CD4-positive, alpha-beta T cell treated with Interleukin-12 subunit alpha and Interleukin-12 subunit beta, for 1 hour (primary cell): ENCODE measurements at regions not wholly inside any gene's neighbourhood (a gene's known extent, or its start where the extent isn't known, plus 50 kb on each side); places are given as distances from the start of the nearest gene placed in this dataset.

ENCODE experiments used
- DNase-seq: peaks from one replicate; pipeline ENCODE4 v3.0.0-alpha.2; 2020

DNA sequence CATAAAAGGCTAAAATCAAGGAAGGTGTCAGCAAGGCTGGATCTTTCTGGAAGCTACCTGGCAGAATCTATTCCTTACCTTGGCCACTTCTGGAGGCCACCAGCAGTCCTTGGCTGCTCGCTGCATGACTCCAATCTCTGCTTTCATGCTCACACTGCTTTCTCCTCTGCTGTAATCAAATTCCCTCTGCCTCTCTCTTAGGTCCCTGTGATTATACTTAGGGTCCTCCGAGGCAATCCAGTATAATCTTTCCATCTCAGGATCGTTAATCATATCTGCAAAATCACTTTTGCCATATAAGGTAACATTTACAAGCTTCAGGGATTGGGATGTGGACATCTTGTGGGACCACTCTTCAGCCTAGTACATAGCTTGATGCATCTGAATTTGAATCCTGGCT, 110.7 kb upstream of the IVNS1ABP start:
- DNase-seq, result no peak

DNA sequence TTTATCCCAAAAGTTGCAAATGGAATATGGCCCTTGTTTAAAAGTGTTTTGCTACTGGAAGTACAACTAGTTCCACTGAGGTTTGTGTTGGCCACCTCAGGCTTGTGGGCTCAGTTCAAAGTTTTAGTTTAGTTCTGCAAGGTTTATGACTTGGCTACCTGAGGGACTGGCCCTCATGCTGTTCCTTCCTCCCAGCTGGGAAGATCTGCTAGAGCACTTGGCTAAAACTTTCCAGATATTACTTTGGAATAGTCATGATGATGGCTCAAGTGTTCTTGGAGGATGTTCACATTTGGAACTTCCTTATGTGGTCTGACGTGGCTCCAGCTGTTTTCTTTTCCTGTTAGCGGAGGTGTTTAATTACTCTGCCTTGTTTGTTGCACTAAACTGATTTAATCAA, 110.2 kb upstream of the IVNS1ABP start:
- DNase-seq, result no peak

DNA sequence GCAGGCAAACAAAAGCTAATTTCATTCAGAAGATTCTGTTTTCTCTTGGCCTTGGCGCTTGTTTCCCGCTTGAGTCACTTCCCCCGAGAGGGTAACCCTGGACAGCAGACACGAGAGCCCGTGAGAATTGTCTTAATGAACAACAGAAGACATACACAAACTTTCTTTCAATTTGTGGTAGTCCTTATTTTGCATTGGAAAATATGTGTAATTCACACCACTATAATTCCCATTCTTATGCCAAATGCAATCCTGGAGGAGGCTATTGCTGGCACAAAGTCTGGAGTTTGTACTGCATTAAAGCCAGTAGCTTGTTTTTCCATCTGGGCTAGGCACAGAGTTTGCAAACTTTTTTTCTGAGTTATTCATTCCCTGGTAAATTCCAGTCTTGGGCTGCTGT, 109.8 kb upstream of the IVNS1ABP start:
- DNase-seq, result no peak

DNA sequence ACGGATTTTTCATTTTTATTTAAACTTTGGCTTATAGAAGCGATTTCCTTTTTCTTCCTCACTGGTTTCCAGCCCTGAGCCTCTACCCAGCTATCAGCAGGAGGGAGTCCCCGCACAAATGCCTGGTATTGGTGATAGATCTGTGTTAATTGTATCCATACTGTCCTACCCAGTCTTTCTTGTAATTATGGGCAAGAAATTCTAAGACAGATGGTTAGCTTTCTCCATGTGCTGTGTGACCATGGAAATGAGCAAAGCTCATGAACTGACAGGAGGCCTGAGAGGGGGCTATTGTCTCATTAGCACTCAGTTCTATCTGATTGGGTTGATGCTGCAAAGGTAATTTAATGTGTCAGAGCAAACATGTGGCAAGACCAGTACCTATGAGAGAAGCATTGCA, 108.1 kb upstream of the IVNS1ABP start:
- no peak for DNase-seq

DNA sequence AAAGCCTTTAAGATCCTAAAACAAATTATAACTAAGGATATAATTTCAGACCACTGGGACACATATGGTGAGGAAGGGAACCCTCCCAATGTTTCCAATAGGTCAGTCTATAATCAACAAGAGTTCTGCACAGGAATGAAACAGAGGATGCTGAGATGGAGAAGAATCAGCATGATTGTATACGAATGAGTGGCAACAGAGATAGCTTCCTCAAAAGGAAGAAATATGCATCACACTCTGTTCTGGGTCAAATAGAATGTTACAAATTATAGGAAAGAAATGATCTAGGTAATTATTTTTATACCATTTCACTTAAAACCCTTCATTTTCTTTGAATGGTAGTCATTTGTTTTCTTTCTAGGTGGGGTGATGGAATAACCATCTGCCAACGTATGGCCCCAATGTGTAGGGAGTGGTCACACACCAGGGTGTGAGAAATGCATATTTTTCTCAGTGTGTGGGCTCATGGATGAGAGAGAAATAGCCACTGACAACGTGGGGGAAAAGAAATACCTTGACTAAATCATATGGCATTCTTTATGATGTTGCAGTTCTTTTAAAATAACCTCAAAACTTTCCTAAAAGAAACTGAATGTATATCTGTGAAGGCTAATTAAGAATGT, 104.6 kb upstream of the IVNS1ABP start:
- no peak for DNase-seq

DNA sequence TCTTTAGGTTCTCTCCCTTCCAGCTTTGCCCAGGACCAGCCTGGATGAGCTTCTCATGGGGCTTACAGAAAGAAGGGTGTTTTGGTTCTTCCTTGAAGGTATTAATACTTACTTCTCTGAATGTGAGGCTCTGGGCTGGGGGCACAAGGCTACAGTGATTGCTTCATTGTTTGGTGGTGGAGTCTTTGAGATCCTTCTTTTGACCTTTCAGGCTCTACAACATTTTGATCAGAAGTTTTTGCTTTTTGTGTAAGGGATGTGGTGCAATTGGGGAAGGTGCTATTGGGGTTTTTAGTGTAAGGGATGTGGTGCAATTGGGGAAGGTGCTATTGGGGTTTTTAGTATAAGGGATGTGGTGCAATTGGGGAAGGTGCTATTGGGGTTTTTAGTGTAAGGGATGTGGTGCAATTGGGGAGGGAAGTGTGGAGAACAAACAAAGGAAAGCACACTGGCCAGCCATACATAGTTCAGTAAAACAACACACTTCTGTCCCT, 103.6 kb upstream of the IVNS1ABP start:
- DNase-seq, result peak; percentile 60

DNA sequence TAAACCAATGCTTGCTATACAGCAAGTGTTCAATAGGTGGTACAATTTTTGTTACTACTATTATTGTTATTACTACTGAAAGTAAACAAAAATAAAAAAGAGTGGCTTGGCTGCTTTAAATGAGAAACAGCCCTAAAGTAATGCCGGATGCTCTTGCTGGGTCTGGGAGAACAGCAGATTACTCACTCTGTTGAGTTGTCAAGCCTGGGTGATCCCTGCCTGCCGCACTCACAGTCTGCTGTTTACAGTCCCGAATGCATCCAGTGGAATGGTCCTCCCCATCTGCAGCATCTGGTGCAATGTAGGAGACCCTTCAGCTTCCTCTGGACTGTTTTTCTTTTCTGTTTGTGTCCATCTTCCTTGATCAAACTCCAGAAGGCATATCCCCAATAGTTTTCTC, 102.7 kb upstream of the IVNS1ABP start:
- no peak for DNase-seq

DNA sequence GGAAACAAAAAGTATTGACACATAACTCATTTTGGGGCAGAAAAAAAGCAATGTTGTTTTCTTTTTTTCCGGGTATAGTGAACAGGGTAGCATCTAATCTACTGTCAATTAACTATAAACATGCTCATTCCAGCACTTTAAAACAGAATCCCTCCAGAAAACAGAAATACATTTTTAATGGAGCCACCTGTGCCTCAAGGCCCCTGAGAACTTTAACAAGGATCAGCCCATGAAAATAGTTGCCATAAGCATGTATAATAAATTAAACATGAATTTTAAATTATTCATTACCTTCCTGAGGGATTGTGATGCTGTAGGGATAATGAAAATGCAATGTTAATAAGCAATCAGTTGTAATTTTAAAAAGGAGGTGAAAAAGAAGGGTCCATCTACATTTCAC, 101.4 kb upstream of the IVNS1ABP start:
- no peak for DNase-seq

DNA sequence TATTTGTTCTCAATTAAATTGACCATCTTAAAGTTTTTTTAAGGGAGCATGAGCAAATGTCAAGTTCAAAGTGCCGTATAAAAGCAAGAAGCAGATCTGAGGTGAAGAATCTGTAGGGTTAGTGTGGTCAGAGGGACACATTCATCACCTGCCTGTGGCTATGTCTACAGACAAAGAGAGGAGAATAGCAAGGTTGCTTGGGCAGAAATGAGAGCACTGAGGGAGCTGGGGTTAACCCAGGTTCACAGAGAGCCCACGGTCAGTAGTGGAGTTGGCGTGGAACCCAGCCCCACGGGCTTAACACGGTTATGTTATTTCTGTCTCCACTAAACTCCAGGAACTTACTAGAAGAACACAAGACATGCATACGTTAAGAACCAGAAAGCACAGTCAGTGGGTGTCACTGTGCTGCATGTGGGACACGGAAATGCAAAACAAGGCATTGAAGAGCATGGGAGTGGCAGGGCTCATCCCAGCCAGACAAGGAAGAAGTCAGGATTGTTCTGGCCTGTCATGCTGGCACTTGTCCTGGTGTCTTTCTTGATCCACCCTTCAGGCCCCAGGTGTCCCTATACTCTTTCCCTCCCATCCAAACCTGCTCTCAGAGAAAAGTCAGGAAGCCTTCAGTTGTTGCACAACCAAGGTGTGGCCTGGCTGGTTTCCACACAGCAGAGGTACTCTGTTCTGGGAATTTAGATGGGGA, 95.5 kb upstream of the IVNS1ABP start:
- DNase-seq, result no peak

DNA sequence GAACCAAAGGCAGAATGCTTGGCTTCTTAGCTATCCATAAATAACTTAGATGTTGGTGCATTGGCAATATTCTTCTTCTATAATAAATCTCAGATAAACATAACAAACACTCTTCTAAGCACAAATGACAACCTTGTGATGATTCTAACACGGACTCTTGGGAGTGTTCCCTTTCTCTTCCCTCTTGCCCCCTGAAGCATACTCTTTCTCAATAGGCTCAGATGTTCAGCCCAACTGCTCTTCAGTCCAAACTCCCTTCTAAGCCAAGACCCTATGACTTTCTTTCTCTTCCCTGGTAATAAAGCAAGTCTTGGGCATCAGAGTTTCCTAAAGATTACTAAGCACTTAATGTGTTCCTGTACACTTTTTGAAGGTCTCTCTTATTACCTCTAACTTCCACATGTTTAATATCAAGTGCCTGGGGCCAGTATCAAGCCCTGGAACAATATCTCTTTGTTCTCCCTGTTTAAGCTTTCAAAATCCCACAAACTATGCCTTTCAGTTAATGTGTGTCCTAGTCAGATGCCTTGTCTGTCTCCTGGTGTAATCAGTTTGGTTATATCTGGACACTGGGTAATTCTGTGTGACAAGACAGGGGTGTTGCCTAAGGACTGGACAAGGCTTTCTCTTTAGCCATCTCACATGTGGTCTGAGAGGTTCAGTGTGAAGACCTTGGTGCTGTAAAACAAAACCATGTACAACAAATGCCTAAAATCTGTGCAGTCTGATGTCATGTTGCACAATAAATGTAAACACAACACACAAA, 92.9 kb upstream of the IVNS1ABP start:
- DNase-seq, result no peak

DNA sequence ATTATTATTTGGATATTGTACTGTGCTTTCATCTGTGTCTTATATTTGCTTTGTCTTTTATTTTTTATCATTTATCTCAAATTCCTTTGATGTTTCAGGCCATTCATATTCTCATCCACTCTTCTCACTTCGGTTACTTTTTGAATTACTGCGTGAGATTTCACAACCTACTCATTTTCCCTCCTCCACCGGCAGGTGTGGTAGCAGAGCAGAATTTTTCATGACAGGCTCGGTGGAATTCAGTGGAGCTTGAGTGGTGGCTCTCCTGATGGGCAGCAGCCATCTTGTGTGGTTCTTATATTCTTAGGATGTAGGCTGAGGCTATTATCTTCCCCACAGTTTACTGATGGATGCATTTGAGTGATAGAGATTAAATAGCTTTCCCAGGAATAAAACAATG, 92.3 kb upstream of the IVNS1ABP start:
- no peak for DNase-seq

DNA sequence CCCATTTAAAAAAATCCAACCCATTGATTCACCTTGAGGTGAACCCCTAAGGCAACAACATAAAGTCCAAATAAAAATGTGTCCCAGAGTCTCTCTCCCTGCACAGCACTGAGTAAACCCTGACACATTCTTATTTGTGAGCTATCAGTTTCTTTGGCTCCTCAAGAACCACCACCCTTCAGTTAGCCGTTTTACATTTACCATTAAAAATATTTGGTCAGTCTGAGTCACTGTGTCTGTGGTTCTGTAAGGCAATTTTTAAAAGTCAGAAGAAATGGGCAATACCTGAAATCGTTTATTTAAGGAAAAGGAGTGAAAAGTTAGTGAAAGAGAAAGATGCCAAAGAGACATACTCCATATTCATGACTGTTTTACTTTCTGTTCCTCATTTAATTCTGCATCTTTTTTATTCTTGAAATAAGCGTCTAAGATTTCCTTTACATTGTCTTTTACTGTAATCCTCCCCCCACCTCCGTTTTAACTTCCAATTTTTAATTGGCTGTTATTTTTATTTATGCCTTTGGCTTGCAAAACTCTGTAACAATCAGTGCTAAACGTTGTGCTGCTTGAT, 91.7 kb upstream of the IVNS1ABP start:
- no peak for DNase-seq

DNA sequence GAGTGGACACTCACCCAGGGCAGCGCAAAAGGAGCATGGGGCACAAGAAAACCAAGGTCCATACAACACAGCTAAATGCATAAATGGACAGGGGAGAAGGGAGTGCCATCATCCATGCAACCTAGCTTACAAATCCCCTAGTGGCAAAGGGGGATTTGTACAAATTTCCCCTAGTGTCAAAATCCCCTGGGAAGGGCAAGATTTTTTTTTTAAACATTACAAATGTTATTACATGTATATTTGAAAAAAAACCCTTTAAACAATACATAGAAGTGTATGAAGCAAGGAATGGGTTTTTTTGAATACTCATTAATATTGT, 89.6 kb upstream of the IVNS1ABP start:
- no peak for DNase-seq

DNA sequence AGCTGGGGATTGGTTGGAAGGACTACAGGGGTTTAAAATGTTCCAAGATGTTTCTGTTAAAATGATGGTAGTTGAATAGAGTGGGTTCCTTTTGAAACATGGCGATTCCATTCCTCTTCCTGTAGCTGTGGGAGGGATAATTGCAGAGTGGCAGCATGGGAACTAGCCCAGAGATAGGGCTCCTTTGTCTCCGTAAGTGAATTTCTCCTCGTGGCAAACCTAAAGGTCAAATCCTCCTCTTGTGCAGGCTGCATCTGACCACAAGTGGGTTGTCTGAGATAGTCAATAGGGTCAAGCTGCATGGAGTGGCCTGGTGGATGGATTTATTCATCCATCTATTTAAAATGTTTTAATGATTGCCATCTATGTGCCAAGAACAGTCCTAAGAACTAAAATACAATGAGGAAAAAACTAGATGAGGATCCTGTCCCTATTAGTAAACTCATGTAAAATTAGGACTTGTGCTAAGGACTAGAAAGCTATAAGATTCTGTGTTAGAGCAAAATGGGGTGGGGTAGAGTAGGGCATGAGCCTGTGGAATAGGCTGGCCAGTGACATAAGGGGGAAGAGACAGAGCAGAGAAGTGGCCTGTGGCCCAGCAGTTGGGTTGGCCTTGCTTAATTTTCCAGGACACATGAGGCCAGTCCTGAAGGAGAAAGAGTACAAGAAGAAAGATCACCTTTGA, 89.1 kb upstream of the IVNS1ABP start:
- no peak for DNase-seq

DNA sequence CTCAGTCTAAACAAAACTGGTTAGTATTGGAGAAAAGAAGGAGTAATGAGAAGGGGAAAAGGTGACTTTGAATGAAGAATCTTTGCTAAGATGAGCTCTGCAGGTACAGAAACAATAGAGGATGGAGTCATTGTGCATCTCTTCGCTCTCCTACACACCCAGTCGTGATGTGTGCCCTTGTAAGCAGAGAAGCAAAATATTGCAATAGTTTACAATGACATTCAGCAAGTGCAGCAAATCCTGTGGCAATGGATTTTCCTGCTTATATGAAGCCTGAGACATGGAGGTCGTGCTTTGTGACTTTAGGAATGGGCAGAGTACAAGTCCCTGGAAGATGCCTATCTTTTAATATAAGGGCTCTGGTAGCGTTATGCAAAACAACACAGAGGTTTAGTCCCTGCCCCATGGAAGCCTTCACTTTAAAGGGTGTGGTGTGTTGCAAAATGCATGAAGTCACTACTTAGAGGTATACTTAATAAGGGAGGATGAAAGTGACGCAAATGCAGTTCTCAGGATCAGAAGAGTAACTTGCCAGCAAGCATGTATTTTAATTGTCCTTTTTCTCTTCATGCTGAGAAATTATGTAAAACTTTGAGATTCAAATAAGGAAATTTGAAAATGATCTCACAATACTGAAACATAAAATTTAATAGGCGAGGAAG, 88.0 kb upstream of the IVNS1ABP start:
- no peak for DNase-seq

DNA sequence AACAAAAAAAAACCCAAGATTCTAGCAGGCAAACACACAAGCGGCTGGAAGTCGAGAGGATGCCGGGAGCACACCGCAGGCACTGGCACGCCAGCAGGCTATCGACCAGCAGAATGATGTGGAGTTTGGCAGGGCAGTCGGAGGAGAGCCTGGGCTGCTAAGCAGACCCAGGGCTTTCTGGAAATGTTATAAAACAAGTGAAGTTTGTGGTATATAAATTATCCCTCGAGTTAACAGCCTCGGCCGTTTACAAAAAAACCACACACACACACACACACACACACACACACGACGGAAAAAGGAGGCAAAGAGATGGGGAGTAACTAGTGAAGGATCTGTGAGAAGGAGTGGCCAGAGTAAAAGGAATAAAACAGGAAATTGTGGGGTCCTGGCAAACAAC, 87.2 kb upstream of the IVNS1ABP start:
- no peak for DNase-seq

DNA sequence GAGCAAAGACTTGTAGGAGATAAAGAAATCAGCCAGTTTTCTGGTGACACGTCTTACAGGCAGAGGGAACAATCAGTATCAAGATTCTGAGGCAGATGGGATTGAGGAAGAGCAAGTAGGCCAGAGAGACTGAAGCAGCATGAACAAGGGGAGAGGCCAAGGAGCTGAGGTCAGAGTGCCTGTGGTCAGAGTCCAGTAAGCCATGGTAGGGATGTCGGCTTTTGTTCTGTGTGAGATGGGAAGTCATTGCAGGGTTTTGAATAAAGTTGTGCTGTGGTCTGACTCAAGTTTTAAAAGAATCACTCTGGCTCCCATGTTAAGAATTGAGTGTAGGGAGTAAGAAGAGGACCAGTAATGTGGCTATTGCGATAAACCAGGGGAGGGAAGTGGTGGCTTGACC, 85.9 kb upstream of the IVNS1ABP start:
- DNase-seq, result no peak

DNA sequence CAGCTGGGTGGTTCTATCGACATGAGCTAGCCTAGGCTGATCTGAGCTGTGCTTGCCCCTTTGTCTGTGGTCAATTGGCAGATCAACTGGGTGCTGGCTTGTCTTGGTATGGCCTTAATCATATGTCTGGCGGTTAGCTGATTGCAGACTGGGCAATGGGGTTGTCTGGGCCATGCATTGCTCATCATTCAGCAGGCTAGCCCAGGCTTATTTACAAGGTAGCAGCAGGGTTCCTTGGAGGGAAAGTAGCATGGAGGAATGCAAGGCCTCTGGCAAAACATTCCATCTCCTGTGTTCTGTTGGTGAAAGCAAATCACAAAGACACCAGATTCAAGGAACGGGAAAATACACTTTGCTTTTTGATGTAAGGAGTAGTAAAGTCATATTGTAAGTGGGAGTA, 84.0 kb upstream of the IVNS1ABP start:
- DNase-seq, result no peak

DNA sequence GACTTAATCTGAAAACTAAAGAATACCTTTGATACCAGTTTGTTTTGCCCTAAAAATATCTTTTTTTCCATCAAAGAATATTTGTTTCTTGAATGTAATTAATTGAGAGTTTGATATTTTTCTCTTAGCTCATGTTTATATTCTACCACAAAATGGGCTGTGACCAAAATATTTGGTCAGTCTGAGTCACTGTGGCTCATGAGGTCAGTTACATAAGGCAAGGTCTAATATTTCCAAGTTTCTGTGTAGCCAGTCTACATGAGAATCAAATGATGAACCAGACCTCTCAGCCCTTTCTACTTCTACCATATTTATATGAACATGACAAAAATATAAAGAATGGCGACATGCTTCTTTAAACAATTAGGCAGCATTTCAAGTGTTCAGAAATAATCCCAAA, 83.0 kb upstream of the IVNS1ABP start:
- DNase-seq, result no peak

DNA sequence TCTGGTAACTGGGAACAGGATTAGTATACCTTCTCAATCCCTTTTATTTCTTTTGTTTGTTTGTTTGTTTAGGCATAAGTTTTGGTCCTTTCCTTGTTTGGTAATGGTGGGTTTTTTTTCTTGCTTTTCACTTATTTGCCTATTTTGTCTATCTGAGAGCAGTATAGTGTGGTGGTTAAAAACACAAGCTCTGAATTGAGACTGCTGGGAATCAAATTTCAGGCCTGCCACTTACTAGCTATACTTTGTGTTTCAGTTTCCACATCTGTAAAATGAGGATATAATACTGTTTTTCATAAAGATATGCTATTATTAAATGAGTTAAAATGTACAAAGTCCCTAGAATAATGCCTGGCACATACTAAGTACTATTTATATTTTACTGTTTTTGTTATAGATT, 81.6 kb upstream of the IVNS1ABP start:
- no peak for DNase-seq

DNA sequence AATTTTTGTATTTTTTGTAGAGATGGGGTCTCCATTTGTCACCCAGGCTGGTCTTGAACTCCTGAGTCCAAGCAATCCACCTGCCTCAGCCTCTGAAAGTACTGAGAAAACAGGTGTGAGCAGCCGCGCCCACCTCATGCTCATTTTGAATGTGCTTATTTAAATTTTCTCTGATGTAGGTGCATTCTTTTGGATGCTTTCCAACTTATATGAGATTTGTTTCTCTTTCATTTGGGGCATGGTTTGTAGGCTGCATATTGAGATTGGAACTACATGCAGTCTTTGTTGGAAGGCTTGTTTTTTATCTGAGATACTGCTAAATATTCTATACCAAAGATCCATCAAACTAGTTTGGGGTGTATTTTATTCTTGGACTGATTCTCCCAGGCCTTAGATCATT, 81.0 kb upstream of the IVNS1ABP start:
- no peak for DNase-seq

DNA sequence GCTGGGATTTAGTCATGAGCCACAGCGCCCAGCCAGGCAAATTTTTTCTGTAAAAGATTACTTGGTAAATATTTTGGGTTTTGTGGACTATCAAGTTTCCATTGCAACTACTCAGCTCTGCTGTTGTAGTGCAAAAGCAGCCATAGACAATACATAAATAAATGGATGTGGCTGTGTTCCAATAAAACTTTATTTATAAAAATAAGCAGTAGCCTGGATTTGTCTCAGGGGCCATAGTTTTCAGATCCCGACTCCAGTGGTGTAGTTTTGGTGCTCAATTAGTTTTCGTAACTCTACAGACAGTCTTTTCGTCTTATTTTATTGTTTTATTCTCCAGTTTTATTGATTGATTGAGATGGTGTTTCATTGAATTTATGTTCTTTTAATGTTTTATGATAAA, 80.1 kb upstream of the IVNS1ABP start:
- DNase-seq, result no peak

DNA sequence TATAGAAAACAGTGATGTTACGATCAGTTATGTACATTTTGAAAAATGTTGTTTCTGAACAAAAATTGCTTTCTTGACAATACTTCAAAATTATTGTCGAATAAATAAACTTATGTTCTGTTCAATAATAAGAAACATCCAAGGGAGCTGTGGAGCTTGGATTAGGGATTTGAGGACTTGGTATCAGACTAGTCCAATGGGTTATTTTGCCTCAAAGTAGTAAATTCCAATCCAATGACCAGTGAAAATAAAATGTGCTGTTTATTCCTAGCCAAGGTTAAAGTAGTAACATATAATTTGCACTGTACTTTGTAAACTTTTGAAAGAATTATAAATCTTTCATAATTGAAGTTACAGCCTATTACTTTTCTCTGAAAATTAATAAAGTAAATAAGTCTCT, 79.1 kb upstream of the IVNS1ABP start:
- no peak for DNase-seq
